BE2C (cell line): ENCODE measurements at regions not wholly inside any gene's neighbourhood (a gene's known extent, or its start where the extent isn't known, plus 50 kb on each side); places are given as distances from the start of the nearest gene placed in this dataset.

ENCODE experiments used
- DNase-seq: peaks from one replicate; pipeline ENCODE4 v3.0.0-alpha.2; 2020
- H3K27me3 ChIP-seq: fragments of 250-450 bp; sonication (Bioruptor Pico); 2 replicates; pipeline ENCODE4 v1.5.1; 2020; ENCODE audit warnings: mild to moderate bottlenecking
- H3K36me3 ChIP-seq: fragments of 250-450 bp; sonication (Bioruptor Pico); 2 replicates; pipeline ENCODE4 v1.5.1; 2020; ENCODE audit warnings: mild to moderate bottlenecking
- H3K4me1 ChIP-seq: fragments of 250-450 bp; sonication (Bioruptor Pico); 2 replicates; pipeline ENCODE4 v1.5.1; 2020
- H3K4me3 ChIP-seq: 2 replicates; pipeline ENCODE4 v1.5.1; 2011; ENCODE audit warnings: low read depth, low read length
- H3K9me3 ChIP-seq: fragments of 250-450 bp; sonication (Bioruptor Pico); 2 replicates; pipeline ENCODE4 v1.5.1; 2020
- TF ChIP-seq, protein P1 (sequence below): IDR thresholded peaks from 2 replicates; pipeline ENCODE4 v1.5.1; 2012; ENCODE audit warnings: mild to moderate bottlenecking, low read depth, low read length

DNA sequence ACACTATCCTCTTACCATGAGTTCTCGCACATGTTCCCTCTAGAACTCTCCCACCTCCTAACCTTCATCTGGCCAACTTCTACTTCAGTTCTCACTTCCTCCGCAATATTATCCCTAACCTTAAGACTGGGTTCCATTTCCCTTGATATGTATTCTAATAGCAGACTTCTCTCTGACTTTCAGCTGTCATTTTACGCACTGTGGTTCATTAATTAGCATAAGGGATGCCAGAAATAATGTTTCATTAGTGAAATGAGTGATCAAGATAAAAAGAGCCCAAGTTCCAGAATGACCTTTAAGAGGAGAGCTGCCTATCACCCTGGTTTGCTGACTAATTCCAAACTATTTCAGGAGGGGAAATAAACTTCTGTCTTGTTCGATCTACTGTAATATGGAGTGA, 108.6 kb upstream of the CCDC150 start:
- Histone ChIP-seq H3K4me3 (no peak overlapping the region), H3K9me3 (no peaks in the 10 kb centered on the region; the same call in 1 of the 2 replicates), H3K36me3 (no peaks in the 10 kb centered on the region), H3K4me1 (peaks cover 14% of the 10 kb centered on the region), H3K27me3 (no peaks in the 10 kb centered on the region)
- no peak for DNase-seq
- TF ChIP-seq, protein P1, sequence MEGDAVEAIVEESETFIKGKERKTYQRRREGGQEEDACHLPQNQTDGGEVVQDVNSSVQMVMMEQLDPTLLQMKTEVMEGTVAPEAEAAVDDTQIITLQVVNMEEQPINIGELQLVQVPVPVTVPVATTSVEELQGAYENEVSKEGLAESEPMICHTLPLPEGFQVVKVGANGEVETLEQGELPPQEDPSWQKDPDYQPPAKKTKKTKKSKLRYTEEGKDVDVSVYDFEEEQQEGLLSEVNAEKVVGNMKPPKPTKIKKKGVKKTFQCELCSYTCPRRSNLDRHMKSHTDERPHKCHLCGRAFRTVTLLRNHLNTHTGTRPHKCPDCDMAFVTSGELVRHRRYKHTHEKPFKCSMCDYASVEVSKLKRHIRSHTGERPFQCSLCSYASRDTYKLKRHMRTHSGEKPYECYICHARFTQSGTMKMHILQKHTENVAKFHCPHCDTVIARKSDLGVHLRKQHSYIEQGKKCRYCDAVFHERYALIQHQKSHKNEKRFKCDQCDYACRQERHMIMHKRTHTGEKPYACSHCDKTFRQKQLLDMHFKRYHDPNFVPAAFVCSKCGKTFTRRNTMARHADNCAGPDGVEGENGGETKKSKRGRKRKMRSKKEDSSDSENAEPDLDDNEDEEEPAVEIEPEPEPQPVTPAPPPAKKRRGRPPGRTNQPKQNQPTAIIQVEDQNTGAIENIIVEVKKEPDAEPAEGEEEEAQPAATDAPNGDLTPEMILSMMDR, result no peak

DNA sequence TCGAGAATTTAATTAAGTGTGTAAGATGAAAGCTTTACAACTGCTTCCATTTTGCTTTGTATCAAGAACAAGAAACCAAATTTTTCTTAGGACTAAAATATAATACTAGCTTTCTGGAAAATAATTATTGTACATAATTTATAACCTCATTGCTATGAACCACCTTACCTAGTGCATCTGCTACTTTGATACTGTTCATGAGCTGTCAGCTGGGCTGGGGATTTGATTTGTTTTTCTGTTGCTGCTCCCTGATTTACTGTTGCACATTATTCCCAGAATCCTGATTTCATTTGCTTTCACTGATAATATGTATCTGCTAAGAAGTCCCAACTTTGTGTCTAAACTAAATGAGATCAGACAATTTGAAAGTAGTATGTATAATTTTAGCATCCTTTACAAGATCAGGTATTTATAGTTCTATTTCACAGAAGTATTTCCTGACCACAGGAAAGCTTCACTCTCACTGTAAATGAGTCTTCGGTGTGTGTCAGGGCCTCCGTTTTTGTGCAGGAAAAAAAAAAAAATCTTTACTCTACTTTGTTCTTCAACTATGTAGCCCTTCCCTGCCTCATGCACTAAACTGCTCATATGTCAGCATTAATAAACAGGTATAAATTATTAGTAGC, 105.6 kb upstream of the CCDC150 start:
- TF ChIP-seq, protein P1, result no peak
- DNase-seq, result no peak
- Histone ChIP-seq H3K36me3 (no peaks in the 10 kb centered on the region), H3K4me1 (peaks cover 21% of the 10 kb centered on the region), H3K27me3 (no peaks in the 10 kb centered on the region), H3K9me3 (no peaks in the 10 kb centered on the region), H3K4me3 (no peak overlapping the region)

DNA sequence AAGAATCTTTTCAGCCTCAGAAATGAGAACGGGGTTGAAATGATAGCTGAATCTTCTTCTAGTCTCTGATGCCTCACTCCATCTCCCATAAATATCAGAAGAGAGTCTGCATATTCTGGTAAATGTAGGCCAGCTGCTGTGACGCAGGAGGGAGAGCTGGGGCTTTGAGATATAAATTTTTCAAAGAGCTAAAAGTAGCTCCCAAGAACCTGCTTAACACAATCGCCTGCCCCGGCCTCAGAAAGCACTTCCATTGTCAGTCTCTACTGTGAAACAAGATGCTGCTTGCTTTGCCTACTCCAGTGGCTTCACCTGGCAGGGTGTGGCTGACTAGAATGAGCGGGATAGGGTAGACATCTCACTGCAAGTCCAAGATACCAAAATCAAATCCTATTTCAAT, 105.0 kb upstream of the CCDC150 start:
- Histone ChIP-seq H3K27me3 (no peaks in the 10 kb centered on the region), H3K36me3 (no peaks in the 10 kb centered on the region), H3K9me3 (no peaks in the 10 kb centered on the region), H3K4me3 (no peak overlapping the region), H3K4me1 (peaks cover 21% of the 10 kb centered on the region)
- no peak for DNase-seq
- TF ChIP-seq, protein P1, result no peak

DNA sequence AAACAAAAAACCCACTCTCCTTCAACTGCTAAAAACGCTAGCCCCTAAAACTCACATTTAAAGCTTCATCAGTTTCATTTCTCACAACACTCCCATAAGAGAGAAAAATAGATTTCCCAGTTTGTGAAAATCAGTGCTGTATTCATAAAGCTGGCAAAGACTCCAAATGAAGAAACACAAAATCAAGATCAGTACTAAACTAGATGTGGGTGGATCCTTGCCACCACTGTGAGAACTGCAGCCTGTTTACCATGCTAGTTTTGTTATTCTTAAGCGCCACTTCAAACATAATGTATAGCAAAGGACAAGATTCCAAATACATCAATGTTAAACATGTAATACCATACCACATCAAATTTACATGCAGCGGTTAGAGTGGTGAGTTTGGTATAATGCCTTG, 104.5 kb upstream of the CCDC150 start:
- TF ChIP-seq, protein P1, result no peak
- no peak for DNase-seq
- no peaks in the 10 kb centered on the region for H3K9me3 ChIP-seq
- H3K4me3 ChIP-seq, result no peak overlapping the region
- H3K36me3 ChIP-seq, result no peaks in the 10 kb centered on the region
- H3K27me3 ChIP-seq, result no peaks in the 10 kb centered on the region
- H3K4me1 ChIP-seq, result peaks cover 21% of the 10 kb centered on the region

DNA sequence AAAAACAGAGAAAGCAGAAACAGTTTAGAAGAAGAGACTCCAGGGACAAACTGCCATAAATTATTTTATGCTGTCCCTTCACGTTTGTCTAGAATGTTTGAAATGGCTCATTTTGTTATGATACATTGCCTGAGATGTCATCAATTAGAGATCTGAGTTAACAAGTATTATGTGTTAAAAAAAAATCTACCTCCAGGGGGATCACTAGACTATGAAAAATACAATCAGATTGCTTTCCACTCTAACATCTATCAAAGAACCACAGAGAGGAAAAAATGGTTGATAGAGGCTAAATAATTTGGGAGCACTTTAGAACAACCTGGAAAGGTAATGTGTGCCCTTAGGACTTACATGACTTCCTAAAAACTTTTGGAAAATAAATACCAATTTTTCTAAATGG, 103.8 kb upstream of the CCDC150 start:
- H3K27me3 ChIP-seq, result no peaks in the 10 kb centered on the region
- H3K9me3 ChIP-seq, result no peaks in the 10 kb centered on the region
- H3K4me1 ChIP-seq, result peaks cover 18% of the 10 kb centered on the region
- TF ChIP-seq, protein P1, result peak; percentile 19; the same call in 1 of the 2 replicates
- H3K36me3 ChIP-seq, result no peaks in the 10 kb centered on the region
- H3K4me3 ChIP-seq, result no peak overlapping the region
- no peak for DNase-seq

DNA sequence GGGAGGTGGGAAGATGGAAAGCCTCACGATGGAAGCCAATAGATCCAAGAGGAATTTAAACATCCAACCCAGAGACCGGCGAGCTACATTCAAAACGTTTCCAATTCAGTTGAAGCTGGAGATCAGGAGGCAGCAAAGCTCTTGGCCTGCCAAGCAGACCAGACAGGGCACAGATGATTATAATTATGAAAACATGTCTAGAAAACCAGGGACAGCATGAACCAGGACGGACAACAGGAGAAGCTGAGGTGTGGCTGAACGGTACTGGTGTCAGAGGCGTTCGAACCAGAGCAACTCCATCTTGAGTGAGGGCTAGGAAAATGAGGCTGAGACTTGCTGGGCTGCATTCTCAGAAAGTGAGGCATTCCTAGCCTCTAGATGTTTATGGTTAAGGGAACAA, 102.2 kb upstream of the CCDC150 start:
- H3K36me3 ChIP-seq, result no peaks in the 10 kb centered on the region
- H3K4me3 ChIP-seq, result no peak overlapping the region
- TF ChIP-seq, protein P1, result no peak
- H3K27me3 ChIP-seq, result no peaks in the 10 kb centered on the region
- DNase-seq, result no peak
- H3K4me1 ChIP-seq, result peaks cover 18% of the 10 kb centered on the region
- H3K9me3 ChIP-seq, result no peaks in the 10 kb centered on the region
